Body of pancreas (tissue), 4 donors: ENCODE measurements at regions not wholly inside any gene's neighbourhood (a gene's known extent, or its start where the extent isn't known, plus 50 kb on each side); places are given as distances from the start of the nearest gene placed in this dataset.

Source experiments
- CTCF ChIP-seq, 7 experiments: fragments of 450-650 bp in 4 of 7; fragments of 200-600 bp in 3 of 7; sonication (generic) in 3 of 7; IDR thresholded peaks; one replicate each; pipeline ENCODE4 v1.5.1; 2016 to 2019; ENCODE audit warnings: antibody characterized with exemption in 7 of 7
- POLR2A ChIP-seq, 3 donors: fragments of 450-650 bp; IDR thresholded peaks; one replicate each; pipeline ENCODE4 v1.6.1; 2016; ENCODE audit warnings: antibody characterized with exemption in 3 of 3, mild to moderate bottlenecking in 2 of 3

- TF ChIP-seq CTCF (IDR thresholded peaks at IDR 0.05) (no peak), POLR2A (IDR thresholded peaks at IDR 0.05) (no peak)
These were observed 78.3 kb upstream of the CHST9 start for GRCh38 chr18:27263369-27263768.
